22Rv1 (cell line): ENCODE measurements at regions not wholly inside any gene's neighbourhood (a gene's known extent, or its start where the extent isn't known, plus 50 kb on each side); places are given as distances from the start of the nearest gene placed in this dataset.

Experiments used
- ZFX ChIP-seq: fragments of 450-650 bp; IDR thresholded peaks from 2 replicates; pipeline ENCODE4 v1.6.1; 2017; ENCODE audit warnings: antibody characterized with exemption, borderline replicate concordance
- TF ChIP-seq, protein P1 (sequence below): fragments of 450-650 bp; IDR thresholded peaks from 2 replicates; pipeline ENCODE4 v1.5.1; 2017; ENCODE audit warnings: mild to moderate bottlenecking

DNA sequence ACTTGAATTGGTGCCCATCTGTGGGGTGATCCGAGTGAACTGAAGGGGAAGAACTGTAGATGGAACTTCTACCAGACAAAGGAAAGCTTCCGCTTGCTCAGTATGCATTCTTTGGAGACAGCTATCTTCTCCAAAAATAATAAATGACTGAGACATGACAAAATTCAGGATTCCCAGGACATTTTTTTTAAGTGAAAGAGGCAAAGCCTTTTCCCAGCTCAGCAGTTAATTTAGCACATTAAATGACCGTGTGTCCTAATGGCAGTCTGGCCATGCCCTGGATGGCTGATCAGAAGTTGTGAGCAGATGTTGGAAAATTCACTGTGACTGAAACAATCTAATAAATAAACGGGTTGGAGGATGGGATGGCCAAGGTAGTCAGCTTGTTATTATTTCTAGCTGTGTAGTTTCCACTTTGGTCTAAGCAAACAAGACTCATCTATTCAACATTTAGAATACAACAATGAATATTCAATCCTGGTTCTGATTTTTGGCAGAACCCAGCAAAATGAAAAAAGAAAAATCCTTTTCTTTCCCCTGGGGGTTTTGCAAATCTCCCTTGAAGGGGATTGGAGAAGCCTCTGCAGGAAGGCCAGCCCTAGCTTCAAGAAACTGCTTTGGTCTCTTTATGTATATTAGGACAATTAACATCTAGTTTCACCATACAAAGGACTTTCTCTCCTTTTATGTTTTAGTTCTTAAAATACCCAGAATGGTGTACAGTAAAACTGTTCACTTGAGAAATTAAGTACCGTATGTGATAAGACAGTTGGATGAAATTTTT is 540.9 kb upstream of the MDFIC2 start:
- TF ChIP-seq, protein P1, sequence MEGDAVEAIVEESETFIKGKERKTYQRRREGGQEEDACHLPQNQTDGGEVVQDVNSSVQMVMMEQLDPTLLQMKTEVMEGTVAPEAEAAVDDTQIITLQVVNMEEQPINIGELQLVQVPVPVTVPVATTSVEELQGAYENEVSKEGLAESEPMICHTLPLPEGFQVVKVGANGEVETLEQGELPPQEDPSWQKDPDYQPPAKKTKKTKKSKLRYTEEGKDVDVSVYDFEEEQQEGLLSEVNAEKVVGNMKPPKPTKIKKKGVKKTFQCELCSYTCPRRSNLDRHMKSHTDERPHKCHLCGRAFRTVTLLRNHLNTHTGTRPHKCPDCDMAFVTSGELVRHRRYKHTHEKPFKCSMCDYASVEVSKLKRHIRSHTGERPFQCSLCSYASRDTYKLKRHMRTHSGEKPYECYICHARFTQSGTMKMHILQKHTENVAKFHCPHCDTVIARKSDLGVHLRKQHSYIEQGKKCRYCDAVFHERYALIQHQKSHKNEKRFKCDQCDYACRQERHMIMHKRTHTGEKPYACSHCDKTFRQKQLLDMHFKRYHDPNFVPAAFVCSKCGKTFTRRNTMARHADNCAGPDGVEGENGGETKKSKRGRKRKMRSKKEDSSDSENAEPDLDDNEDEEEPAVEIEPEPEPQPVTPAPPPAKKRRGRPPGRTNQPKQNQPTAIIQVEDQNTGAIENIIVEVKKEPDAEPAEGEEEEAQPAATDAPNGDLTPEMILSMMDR: no peak
- TF ChIP-seq ZFX: no peak
